Stimulated activated CD4-positive, alpha-beta T cell treated with anti-CD3 and anti-CD28 coated beads, Interleukin-4, amount 100 ng/mL, for 1 hour (primary cell): ENCODE measurements at regions not wholly inside any gene's neighbourhood (a gene's known extent, or its start where the extent isn't known, plus 50 kb on each side); places are given as distances from the start of the nearest gene placed in this dataset.
"Not testable (repeated sequence)": the region's sequence is repeated elsewhere in the genome, so short reads cannot be mapped to it uniquely, and the experiment has no call there.

Experiments used
- DNase-seq: peaks from one replicate; pipeline ENCODE4 v3.0.0-alpha.2; 2020

DNA sequence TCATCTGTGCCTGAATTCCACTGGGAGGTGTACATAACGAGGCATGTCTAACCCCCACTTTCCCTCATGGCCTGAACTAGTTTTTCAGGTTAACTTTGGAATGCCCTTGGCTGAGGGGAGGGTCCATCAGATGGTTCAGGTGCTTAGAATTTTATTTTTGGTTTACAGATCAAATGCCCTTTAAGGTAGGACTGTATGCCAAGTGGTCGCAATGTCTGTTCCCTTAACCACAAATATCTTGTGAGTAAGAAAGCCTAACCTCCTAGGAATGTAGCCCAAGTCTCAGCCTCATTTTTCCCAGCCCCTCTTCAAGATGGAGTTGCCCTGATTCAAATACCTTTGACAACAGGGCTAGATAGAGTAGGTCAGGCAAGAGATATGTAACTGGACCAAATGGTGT is 78.4 kb downstream of the RNASET2 start:
- DNase-seq = no peak

DNA sequence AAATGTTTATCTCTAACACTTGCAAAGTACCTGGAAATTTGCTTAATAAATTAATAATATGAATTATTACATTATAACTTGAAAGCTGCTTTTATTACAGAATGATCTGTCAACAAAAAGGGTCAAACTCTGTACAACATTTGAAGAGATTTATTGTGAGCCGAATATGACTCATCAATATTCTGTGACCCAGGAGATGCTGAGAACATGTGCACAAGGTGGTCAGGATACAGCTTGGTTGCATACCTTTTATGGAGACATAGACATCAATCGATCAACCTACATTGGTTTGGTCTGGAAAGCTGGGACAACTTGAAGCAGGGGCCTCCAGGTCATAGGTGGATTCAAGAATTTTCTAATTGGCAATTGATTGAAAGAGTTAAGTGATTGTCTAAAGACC is 79.0 kb downstream of the RNASET2 start:
- no peak for DNase-seq

DNA sequence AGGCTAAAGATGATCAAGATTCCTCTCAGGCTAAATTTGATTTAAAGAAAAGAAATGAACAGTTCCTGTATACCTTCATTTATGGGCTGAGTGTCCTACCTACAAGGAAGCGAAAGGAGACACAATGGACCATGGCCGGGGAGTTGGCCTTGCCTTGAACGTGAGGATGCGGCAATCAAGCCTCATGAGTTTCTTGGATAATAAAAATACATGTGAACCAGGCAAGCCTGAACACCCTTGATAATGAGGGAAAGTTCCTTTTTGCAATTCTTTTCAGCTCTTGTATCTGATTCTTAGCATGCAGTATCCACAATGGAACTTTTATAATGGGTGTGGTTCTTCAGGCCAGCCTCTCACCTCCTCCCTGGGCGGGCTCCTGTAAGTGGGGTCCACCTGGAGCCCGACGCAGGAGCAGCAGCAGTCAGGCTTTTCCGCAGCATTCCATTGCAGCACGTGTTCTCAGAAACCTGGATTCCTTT is 83.8 kb downstream of the RNASET2 start:
- DNase-seq = no peak

DNA sequence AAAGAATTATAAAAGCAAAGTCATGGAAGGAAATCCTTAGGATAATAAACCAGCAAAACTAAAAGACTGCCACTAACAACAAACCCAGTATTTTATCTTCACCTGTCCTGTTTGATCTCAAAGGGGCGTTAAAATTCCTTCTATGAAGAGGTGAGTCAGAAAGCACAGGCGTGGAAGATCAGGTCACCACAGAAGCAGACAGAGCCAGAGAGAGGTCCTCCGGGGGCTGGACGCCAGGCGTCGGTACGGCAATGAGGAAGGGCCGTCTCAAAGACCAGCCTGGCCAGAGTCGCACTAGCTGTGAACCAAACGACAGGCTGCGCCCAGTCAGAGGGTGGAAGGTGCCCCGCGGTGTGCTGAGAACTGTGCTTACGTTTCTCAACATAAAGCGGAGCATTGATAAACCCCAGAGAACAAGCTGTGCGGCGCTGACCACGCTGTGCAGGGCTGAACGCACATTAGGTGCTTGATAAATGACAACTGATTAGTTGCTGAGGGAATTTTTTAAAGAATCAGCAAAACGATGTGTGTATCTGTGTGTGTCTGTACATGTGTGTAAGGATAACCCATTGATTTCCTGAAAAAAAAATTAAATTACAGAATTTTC is 85.6 kb downstream of the RNASET2 start:
- no peak for DNase-seq

DNA sequence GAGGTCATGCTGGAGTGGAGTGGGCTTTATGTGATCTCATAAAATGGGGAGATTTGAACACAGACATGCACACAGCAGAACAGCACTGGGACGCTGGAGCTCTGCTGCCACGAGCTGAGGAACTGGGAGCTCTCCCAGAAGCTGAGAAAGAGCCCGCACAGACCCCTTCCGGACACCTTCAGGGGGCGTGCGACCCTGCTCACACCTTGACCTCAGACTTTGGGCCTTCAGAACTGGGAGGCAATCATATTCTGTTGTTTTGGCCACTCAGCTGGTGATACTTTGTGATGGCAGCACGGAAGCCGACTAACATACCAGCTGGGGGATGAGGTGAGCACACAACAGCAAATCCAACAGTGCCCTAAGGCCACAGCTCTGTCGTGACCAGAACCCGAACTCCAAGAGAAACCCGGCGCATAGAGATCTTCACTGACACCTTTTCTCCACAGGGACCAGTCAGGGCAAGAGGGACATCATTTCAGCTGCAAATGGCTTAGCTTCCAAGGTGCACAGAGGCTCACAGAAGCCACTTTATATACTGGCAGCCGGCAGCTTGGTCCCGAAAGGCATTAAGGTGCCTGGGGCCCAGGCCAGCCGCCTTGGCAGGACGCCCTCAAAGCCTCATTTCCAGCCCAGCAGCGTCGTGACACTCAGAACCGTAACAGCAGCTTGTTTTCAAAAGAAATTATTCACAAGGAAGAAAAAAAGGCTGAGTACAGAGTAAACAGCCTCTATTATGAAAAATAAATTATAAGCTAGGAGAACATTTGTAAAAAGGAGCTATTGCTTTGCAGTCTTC is 89.3 kb downstream of the RNASET2 start:
- no peak for DNase-seq

DNA sequence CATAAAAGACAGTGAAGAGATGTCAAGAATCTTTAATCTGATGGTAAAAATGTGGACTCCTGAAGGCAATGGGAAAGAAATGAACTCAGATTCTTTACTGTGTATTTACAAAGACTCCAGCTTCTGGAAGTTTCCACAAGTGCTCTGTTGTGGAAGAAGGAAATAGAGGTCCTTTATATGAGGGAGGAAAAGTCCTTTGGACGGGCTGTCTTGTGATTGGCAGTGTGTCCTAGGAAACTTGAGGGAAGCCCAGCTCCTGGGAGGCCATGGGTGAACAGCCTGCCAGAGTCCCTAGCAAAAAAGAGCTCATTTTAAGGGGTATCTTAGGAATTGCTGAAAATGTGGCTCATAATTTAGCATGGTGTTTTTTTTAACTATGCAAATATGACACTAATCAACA is 92.0 kb downstream of the RNASET2 start:
- no peak for DNase-seq

DNA sequence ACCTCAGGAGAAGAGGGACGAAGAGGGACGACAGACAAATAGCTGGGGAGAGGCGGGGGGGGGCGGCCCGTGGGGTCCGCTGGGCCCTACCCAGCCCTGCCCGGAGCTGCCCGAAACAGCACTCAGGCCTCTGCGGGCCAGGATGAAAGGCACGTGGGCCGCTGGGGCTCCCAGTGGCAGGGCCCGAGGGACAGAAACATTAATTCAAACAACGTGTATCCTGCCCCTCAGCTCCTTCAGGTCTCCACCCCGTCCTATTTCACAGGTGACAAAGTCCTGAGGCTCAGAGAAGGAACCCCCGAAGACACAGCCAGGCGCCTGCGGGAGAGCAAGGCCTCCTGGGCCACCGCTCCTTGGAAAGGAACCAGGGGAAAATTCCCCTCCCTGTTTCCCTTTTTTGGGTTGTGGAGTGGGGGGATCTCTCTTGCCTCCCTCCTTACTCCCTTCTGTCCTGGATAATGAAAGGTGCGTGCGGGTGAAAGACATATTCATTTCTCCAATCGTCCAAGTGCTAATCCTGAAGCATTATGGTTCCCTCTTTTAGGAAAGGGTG is 93.3 kb downstream of the RNASET2 start:
- no peak for DNase-seq

DNA sequence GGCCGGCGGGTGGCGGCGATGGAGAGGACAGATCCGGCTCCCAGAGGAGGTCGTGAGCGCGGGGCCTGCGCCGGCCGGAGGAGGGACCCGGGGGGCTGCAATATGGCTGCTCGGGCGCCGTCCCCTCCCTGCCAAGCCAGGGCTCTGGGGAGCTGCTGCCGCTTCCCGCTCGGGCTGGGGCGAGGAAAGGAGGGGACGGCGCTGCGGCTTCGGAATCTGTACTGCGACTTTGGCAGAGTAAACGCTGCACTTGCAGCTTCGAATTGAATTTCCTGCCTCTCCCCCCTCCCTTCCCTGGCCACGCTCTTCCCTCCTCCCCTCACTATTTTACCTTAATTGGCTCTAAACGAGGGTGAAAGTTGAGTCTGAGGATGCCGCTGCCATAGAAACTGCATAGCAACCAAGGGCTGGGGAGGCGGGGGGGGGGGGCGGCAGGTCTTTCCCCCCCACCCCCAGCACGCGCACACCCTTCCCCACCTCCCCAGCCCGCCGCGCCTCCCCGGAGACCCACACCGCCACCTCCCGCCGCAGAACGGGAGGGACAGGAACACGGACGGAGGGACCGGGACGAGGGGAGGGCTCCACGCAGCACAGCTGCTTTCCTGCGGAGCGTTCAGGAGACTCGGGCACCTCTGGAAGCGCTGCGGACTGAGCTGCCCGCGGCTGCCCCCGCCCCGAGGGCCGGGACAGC is 93.9 kb downstream of the RNASET2 start:
- peak; percentile 36 for DNase-seq

DNA sequence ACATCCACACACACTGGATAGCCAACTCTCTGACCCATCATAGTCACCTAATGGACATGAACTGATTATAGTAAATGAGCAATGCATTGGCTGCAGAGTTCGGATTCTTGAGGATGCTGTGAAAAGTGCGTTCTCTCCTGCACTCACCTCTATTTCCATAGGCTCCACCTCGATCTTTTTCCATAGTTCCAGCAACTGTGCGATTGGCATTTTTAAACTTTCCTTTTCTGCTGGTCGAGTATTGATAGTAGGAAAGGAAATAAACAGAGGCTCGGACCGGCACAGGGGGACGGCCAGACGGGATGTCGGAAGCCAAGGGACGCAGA is 94.4 kb downstream of the RNASET2 start:
- no peak for DNase-seq

DNA sequence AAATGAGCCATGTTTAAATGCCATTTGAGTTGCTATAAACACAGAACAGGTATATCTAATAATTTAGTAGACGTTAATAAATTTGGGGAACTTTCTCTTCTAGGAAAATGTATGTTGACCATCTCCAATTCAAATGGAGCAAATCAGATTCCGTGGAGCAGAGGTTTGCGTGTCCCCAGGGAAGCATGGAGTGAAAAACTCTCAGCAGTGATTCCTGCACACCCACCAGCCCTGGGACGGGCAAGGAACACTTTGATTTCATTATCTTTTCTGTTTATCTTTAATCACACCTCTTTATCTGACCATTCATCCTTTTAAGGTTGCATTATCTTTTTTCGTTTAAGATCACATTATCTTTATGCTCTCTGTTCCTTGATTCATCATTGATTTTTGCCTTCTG is 95.0 kb downstream of the RNASET2 start:
- DNase-seq = no peak

DNA sequence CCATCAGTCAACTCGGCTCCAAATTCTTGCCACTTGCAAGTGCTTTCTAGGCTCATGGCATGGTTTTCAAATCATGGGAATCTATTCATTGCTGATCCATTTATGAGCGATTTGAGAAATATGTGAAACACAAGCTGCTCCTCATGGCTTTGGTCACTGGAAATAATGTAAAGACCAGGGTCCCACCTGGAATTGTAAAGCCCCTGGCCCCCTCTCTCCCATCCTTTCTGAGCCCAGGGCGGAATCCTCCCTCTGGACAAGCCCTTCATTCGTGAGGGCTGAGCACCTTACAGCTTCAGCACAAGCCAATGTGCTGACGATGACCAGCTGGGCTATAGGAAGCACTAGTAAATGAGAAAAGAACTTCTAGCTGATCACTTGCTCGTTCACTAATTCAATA is 96.0 kb downstream of the RNASET2 start:
- no peak for DNase-seq

DNA sequence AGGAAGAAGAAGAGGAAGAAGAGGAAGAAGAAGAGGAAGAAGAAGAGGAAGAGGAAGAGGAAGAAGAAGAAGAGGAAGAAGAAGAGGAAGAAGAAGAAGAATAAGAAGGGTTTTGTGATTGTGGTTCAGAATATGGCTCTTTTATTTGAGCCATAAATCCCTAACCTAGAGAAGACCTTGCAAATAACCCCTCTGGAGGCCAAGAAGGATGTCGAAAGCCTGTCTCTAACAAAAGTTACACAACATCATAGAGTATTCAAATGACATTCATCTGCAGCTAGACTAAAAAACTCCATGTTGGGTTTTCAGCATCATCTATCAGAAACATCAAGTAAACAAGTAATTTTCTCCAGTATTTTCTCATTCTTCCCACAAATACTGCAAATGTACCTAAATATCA is 100.9 kb downstream of the RNASET2 start:
- no peak for DNase-seq

DNA sequence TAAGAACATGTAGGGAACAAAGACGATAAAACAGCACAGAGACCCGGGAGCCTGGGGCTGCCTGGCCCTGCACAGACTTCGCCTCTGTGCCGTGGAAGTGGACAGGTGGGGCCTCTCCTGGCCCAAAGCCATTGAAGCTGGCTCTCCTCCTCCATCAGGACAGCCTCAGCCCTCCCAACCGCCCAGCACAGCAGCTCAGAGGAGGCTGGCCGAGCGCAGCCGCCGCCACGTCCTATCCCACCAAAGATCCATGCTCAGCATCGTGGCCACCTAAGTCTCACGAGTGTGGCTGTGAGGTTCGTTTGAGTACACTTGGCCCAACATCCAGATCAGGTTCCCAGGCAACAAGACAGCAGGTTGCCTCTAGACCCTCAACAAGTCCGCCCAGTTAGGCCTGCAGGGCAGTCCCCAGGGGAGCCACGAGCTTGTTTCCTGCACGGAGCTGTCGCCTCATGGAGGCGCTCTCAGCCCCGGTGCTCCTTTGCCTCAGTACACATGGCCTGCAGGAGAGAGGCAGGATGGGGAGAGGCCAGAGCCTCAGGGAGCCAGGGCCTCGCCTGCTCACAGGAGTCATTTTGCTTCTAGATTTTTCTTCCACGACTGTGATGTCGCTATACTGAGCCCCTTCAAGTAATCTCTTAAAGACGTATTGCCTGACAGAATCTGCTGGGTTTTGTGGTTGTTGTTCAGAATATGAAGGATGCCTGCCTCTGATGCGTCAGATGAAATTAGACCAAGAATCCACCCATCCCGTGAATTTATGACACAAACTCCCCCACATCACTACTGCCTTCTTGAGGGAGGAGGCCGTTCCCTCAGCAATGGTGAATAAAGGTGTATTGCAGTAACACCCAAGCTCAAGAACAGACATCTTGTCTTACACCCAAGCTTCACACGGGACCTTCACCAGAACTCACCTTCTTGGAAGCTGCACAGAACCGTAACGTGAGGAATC is 102.7 kb downstream of the RNASET2 start:
- DNase-seq = no peak

DNA sequence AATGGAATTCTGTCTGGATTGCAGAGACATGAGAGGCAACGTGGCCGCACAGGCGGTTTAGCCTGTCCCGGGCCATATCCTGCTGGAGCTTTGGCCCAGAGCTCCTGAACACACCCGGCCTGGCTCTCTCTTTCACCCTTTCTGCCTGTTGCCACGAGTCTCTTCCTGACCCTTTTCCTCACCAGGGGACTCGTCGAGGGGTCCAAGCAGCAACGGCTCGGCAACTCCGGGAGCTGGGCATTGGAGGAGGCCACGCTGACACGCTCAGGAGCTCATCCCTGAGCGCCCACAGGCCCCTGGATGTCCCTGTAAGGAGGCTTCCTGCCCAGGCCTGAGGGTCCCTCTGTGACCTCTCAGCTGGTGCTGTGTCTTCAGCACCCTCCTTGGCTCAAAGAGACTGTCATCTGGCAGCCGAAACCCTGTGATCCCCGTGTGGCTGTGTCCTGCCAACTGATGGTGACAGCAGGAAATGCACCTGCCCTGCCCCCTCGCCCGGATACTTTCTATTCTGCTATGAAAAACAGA is 103.8 kb downstream of the RNASET2 start:
- no peak for DNase-seq

DNA sequence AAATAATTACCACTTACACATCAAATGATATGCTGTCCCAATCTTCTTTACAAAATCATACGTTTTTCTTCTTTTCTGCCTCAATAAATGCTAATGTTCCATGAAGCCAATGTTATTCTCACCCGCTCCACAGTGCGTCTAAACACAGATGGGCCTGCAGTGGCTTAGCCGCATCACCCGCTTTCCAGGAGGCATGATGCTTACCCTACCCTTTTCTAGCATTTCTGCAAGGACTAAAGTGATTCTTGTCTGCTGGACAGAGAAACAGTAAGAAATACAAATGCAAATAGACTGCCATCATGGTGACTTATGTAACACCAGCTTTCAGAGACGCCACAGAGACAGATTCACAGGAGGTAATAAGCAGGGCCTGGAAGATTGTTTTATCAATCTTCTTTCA is 104.4 kb downstream of the RNASET2 start:
- DNase-seq = no peak

DNA sequence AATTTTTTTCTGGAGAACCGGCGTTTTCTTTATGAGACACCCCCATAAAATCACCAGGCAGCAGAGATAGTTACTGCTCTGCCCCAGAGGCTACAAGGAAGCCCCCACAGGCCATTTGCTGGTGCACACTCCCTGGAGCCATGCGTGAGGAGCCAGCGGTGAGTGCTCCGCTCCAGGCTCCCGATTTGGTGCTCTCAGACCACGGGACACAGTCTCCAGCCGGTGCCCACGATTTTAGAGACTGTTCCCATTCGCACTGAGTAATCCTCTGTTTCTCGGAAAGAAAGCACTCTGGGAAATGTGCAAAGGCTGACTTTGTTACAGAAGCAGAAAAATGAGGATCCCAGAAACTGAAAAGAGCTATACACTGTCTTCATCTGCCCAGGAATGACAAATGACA is 104.9 kb downstream of the RNASET2 start:
- no peak for DNase-seq

DNA sequence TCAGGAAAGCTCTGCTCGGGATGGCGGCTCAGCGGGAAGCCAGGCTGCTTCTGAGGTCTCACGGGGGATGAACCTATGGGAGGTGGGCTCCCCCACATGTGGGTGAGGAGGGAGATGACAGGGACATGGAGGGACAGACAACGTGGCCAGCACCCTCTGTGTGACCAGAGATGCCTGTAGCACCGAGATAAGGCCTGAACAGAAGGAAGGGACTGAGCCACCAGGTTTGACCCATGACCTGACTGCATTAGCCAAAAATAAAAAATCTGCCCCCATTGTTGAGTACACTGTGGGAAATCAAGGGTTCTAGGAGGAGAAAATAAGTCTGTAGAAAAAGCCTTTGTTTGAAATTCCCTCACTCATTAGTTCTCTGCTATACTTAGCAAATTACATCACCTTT is 105.7 kb downstream of the RNASET2 start:
- no peak for DNase-seq

DNA sequence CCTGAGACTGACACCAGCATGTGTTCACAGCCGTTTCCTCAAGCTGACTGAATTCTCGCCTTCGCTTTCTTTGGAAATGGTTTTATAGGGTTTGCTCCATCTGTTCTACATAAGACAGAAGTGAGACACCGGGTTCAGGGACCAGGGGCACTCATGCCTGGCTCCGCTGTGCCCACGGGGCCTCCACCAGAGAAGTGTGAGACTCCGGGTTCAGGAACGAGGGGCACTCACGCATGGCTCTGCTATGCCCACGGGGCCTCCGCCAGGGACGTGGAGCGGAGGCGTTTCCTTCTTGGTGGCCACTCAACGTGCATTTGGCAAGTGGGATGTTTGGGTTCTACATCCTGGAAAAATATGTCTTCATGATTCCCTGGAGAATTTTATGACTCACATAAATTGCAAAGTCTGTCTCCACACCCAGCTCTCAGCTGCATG is 106.6 kb downstream of the RNASET2 start:
- no peak for DNase-seq

DNA sequence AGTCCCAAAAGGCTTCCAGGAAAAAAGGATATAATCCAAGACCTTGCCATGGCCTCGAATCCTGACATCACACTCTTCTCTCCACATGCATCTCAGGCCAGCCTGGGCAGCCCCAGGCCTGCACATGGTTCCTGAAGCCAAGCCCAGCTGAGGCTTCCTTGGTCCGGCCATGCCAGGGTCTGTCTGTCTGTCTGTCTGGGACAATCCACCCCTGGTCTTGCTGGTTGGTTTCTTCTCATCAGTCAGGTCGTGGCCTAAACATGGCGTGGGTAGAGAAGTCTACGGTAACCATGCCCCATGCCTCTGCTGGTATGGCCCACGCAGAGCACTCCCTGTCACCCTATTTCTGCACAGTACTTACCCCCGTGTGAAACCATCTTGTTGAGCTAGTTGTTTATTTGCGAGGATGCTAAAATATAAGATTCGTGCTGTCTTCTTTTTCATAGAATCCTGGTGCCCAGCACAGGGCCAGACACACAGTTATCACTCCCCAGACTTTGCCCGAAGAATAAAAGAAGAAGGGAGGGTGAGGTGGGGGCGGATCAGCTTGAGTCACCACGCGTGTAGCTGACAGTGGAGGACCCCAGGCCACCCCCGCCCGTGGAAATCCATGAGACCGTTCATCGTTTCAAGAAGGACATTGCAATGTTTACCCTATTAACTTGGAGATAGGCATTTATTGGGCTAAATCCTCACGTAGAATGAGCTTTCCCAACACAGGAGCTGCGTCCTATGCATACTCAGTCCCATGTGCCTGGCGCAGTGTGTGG is 107.2 kb downstream of the RNASET2 start:
- no peak for DNase-seq

DNA sequence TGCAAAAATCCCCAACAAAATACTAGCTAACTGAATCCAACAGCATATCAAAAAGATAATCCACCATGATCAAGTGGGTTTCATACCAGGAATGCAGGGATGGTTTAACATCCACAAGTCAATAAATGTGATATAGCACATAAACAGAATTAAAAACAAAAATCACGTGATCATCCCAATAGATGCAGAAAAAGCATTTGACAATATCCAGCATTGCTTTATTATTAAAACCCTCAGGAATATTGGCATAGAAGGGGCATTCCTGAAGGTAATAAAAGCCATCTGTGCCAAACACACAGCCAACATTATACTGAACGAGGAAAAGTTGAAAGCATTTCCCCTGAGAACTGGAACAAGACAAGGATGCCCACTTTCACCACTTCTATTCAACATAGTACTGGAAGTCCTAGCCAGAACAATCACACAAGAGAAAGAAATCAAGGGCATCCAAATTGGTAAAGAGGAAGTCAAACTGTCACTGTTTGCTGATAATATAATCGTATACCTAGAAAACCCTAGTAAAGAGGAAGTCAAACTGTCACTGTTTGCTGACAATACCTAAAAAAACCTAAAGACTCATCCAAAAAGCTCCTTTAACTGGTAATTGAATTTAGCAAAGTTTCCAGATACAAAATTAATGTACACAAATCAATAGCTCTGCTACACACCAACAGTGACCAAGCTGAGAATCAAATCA is 109.8 kb downstream of the RNASET2 start:
- not testable (repeated sequence) for DNase-seq

DNA sequence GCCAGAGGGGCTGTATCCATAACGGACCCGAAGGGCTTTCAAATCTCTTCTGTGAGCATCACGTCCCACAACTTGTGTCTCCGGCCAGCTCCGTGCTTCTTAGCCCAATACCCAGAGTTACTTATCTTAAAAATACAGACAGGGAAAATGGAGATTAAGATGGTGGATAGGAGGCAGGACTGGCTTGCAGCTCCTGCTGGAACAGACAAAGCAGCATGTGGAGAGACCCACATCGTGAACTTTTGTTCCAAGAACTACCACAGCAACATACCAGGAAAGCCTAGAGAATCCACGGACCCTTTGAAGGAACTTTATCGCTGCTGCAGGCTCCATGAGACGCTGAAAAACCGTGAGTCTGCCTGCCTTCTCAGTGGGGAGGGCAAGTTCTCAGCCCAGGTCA is 113.7 kb downstream of the RNASET2 start:
- DNase-seq = no peak
